ENCODE measurements at regions not wholly inside any gene's neighbourhood (a gene's known extent, or its start where the extent isn't known, plus 50 kb on each side); places are given as distances from the start of the nearest gene placed in this dataset.

GRCh38 chr2:56132138-56132537 is 51.7 kb upstream of the CCDC85A start:
- TF ChIP-seq AFF4 (CRISPR knock-in tag; IDR thresholded peaks at IDR 0.05; ENCODE audit: borderline replicate concordance), result no peak
- no peak for DNase-seq (ENCODE audit: low spot score)
- Mint-ChIP-seq H3K27me3 (ENCODE audit: low read depth) (no peaks in the 10 kb centered on the region), H3K36me3 (peaks cover 8% of the 10 kb centered on the region), H3K4me1 (peaks cover 13% of the 10 kb centered on the region), H3K9me3 (peaks cover 8% of the 10 kb centered on the region; the same call in 1 of the 2 replicates), H3K27ac (no peak overlapping the region), H3K4me3 (no peak overlapping the region)
- POLR2A ChIA-PET, result no interaction called here
- ATAC-seq, result no peak; the same call in 1 of the 2 replicates
- CTCF ChIA-PET, result no interaction called here

- DNase-seq (ENCODE audit: low spot score) (no peak), ATAC-seq (peak; percentile 48)
- POLR2A ChIA-PET, result no interaction called here
- Mint-ChIP-seq H3K27me3 (ENCODE audit: low read depth) (no peaks in the 10 kb centered on the region), H3K4me1 (peaks cover 4% of the 10 kb centered on the region; the same call in 1 of the 2 replicates), H3K27ac (no peak overlapping the region), H3K36me3 (peaks cover 13% of the 10 kb centered on the region), H3K4me3 (no peak overlapping the region), H3K9me3 (peaks cover 12% of the 10 kb centered on the region)
- CTCF ChIA-PET, result interaction anchor here (1.5 kb wide), 1 partner anchor 50 kb away, joined by 3 read pairs; the partner anchor contains the start of gene CCDC85A
- TF ChIP-seq, protein P1, sequence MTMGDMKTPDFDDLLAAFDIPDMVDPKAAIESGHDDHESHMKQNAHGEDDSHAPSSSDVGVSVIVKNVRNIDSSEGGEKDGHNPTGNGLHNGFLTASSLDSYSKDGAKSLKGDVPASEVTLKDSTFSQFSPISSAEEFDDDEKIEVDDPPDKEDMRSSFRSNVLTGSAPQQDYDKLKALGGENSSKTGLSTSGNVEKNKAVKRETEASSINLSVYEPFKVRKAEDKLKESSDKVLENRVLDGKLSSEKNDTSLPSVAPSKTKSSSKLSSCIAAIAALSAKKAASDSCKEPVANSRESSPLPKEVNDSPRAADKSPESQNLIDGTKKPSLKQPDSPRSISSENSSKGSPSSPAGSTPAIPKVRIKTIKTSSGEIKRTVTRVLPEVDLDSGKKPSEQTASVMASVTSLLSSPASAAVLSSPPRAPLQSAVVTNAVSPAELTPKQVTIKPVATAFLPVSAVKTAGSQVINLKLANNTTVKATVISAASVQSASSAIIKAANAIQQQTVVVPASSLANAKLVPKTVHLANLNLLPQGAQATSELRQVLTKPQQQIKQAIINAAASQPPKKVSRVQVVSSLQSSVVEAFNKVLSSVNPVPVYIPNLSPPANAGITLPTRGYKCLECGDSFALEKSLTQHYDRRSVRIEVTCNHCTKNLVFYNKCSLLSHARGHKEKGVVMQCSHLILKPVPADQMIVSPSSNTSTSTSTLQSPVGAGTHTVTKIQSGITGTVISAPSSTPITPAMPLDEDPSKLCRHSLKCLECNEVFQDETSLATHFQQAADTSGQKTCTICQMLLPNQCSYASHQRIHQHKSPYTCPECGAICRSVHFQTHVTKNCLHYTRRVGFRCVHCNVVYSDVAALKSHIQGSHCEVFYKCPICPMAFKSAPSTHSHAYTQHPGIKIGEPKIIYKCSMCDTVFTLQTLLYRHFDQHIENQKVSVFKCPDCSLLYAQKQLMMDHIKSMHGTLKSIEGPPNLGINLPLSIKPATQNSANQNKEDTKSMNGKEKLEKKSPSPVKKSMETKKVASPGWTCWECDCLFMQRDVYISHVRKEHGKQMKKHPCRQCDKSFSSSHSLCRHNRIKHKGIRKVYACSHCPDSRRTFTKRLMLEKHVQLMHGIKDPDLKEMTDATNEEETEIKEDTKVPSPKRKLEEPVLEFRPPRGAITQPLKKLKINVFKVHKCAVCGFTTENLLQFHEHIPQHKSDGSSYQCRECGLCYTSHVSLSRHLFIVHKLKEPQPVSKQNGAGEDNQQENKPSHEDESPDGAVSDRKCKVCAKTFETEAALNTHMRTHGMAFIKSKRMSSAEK (CRISPR knock-in tag; IDR thresholded peaks at IDR 0.05; ENCODE audit: borderline replicate concordance), result no peak
- TF ChIP-seq ZNF219 (CRISPR knock-in tag; IDR thresholded peaks at IDR 0.05; ENCODE audit: borderline replicate concordance), result no peak
- no peak for TF ChIP-seq CBFB (CRISPR knock-in tag; IDR thresholded peaks at IDR 0.05; ENCODE audit: low read depth)
- no peak for TF ChIP-seq SMAD4 (CRISPR knock-in tag; IDR thresholded peaks at IDR 0.05)
- TF ChIP-seq, protein P2, sequence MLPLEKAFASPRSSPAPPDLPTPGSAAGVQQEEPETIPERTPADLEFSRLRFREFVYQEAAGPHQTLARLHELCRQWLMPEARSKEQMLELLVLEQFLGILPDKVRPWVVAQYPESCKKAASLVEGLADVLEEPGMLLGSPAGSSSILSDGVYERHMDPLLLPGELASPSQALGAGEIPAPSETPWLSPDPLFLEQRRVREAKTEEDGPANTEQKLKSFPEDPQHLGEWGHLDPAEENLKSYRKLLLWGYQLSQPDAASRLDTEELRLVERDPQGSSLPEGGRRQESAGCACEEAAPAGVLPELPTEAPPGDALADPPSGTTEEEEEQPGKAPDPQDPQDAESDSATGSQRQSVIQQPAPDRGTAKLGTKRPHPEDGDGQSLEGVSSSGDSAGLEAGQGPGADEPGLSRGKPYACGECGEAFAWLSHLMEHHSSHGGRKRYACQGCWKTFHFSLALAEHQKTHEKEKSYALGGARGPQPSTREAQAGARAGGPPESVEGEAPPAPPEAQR (CRISPR knock-in tag; IDR thresholded peaks at IDR 0.05), result no peak
- TF ChIP-seq ZNF138 (CRISPR knock-in tag; conservative IDR thresholded peaks at IDR 0.05), result no peak
- TF ChIP-seq, protein P3, sequence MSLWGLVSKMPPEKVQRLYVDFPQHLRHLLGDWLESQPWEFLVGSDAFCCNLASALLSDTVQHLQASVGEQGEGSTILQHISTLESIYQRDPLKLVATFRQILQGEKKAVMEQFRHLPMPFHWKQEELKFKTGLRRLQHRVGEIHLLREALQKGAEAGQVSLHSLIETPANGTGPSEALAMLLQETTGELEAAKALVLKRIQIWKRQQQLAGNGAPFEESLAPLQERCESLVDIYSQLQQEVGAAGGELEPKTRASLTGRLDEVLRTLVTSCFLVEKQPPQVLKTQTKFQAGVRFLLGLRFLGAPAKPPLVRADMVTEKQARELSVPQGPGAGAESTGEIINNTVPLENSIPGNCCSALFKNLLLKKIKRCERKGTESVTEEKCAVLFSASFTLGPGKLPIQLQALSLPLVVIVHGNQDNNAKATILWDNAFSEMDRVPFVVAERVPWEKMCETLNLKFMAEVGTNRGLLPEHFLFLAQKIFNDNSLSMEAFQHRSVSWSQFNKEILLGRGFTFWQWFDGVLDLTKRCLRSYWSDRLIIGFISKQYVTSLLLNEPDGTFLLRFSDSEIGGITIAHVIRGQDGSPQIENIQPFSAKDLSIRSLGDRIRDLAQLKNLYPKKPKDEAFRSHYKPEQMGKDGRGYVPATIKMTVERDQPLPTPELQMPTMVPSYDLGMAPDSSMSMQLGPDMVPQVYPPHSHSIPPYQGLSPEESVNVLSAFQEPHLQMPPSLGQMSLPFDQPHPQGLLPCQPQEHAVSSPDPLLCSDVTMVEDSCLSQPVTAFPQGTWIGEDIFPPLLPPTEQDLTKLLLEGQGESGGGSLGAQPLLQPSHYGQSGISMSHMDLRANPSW (CRISPR knock-in tag; conservative IDR thresholded peaks at IDR 0.05; ENCODE audit: low read depth), result no peak
- TF ChIP-seq ZNF263 (CRISPR knock-in tag; IDR thresholded peaks at IDR 0.05; ENCODE audit: low read depth), result no peak
- no peak for TF ChIP-seq ELF4 (CRISPR knock-in tag; IDR thresholded peaks at IDR 0.05; ENCODE audit: low read depth)
- no peak for TF ChIP-seq AFF4 (CRISPR knock-in tag; IDR thresholded peaks at IDR 0.05; ENCODE audit: borderline replicate concordance)
- no peak for TF ChIP-seq ZBTB21 (CRISPR knock-in tag; IDR thresholded peaks at IDR 0.05; ENCODE audit: borderline replicate concordance)
- TF ChIP-seq, protein P4, sequence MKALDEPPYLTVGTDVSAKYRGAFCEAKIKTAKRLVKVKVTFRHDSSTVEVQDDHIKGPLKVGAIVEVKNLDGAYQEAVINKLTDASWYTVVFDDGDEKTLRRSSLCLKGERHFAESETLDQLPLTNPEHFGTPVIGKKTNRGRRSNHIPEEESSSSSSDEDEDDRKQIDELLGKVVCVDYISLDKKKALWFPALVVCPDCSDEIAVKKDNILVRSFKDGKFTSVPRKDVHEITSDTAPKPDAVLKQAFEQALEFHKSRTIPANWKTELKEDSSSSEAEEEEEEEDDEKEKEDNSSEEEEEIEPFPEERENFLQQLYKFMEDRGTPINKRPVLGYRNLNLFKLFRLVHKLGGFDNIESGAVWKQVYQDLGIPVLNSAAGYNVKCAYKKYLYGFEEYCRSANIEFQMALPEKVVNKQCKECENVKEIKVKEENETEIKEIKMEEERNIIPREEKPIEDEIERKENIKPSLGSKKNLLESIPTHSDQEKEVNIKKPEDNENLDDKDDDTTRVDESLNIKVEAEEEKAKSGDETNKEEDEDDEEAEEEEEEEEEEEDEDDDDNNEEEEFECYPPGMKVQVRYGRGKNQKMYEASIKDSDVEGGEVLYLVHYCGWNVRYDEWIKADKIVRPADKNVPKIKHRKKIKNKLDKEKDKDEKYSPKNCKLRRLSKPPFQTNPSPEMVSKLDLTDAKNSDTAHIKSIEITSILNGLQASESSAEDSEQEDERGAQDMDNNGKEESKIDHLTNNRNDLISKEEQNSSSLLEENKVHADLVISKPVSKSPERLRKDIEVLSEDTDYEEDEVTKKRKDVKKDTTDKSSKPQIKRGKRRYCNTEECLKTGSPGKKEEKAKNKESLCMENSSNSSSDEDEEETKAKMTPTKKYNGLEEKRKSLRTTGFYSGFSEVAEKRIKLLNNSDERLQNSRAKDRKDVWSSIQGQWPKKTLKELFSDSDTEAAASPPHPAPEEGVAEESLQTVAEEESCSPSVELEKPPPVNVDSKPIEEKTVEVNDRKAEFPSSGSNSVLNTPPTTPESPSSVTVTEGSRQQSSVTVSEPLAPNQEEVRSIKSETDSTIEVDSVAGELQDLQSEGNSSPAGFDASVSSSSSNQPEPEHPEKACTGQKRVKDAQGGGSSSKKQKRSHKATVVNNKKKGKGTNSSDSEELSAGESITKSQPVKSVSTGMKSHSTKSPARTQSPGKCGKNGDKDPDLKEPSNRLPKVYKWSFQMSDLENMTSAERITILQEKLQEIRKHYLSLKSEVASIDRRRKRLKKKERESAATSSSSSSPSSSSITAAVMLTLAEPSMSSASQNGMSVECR (CRISPR knock-in tag; IDR thresholded peaks at IDR 0.05; ENCODE audit: borderline replicate concordance), result no peak
Observed at GRCh38 chr2:56133441-56133840, 50.3 kb upstream of the CCDC85A start.
